ENCODE measurements at regions not wholly inside any gene's neighbourhood (a gene's known extent, or its start where the extent isn't known, plus 50 kb on each side); places are given as distances from the start of the nearest gene placed in this dataset.

- Histone ChIP-seq H3K36me3 (ENCODE audit: insufficient read depth, low read length) (no peaks in the 10 kb centered on the region), H3K9ac (ENCODE audit: low read length) (no peak overlapping the region), H3K4me3 (ENCODE audit: low read length) (no peak overlapping the region), H4K20me1 (ENCODE audit: insufficient read depth) (no peaks in the 10 kb centered on the region), H3K4me2 (ENCODE audit: low read length) (no peak overlapping the region), H3K27ac (ENCODE audit: low read length) (no peak overlapping the region), H3F3A (ENCODE audit: insufficient read depth, low read length, poor library complexity, severe bottlenecking) (no peaks in the 10 kb centered on the region), H3K27me3 (ENCODE audit: insufficient read depth, low read depth, low read length) (no peaks in the 10 kb centered on the region), H3K9me3 (ENCODE audit: low read length) (no peaks in the 10 kb centered on the region), H3K79me2 (replicated peaks; ENCODE audit: insufficient read depth, low read length) (no peaks in the 10 kb centered on the region), H3K9me2 (ENCODE audit: insufficient read depth, low read length) (no peaks in the 10 kb centered on the region), H2AFZ (ENCODE audit: low read depth, low read length) (no peak overlapping the region)
- TF ChIP-seq EZH2 (IDR thresholded peaks at IDR 0.05; ENCODE audit: borderline replicate concordance, insufficient read depth, low read length, poor library complexity, severe bottlenecking), result no peak
- no peak for TF ChIP-seq REST (IDR thresholded peaks at IDR 0.05; ENCODE audit: borderline replicate concordance)
- TF ChIP-seq POLR2AphosphoS5 (IDR thresholded peaks at IDR 0.05), result no peak
- TF ChIP-seq RAD21 (conservative IDR thresholded peaks at IDR 0.05), result no peak
- no peak for TF ChIP-seq SMC3 (conservative IDR thresholded peaks at IDR 0.05; ENCODE audit: poor library complexity)
- TF ChIP-seq EP300 (conservative IDR thresholded peaks at IDR 0.05; ENCODE audit: poor library complexity, severe bottlenecking), result no peak
- TF ChIP-seq TAF1 (IDR thresholded peaks at IDR 0.05; ENCODE audit: low read depth), result no peak
- TF ChIP-seq MXI1 (conservative IDR thresholded peaks at IDR 0.05; ENCODE audit: poor library complexity, severe bottlenecking), result no peak
- no peak for TF ChIP-seq CTCF (IDR thresholded peaks at IDR 0.05; ENCODE audit: poor library complexity, severe bottlenecking)
Observed at GRCh38 chr2:45210462-45211195, 201.4 kb upstream of the SIX2 start.

GRCh38 chr2:45209875-45210274, 200.6 kb upstream of the SIX2 start:
- no peaks in the 10 kb centered on the region for H3F3A ChIP-seq (ENCODE audit: insufficient read depth, low read length, poor library complexity, severe bottlenecking)
- no peaks in the 10 kb centered on the region for H3K9me3 ChIP-seq (ENCODE audit: low read length)
- H2AFZ ChIP-seq (ENCODE audit: low read depth, low read length), result no peak overlapping the region
- no peaks in the 10 kb centered on the region for H4K20me1 ChIP-seq (ENCODE audit: insufficient read depth)
- H3K27ac ChIP-seq (ENCODE audit: low read length), result no peak overlapping the region
- H3K4me2 ChIP-seq (ENCODE audit: low read length), result no peak overlapping the region
- H3K36me3 ChIP-seq (ENCODE audit: insufficient read depth, low read length), result no peaks in the 10 kb centered on the region
- H3K9me2 ChIP-seq (ENCODE audit: insufficient read depth, low read length), result no peaks in the 10 kb centered on the region
- no peaks in the 10 kb centered on the region for H3K79me2 ChIP-seq (replicated peaks; ENCODE audit: insufficient read depth, low read length)
- H3K4me3 ChIP-seq (ENCODE audit: low read length), result no peak overlapping the region
- no peaks in the 10 kb centered on the region for H3K27me3 ChIP-seq (ENCODE audit: insufficient read depth, low read depth, low read length)
- no peak overlapping the region for H3K9ac ChIP-seq (ENCODE audit: low read length)
- TF ChIP-seq CTCF (IDR thresholded peaks at IDR 0.05; ENCODE audit: poor library complexity, severe bottlenecking), result no peak
- TF ChIP-seq EZH2 (IDR thresholded peaks at IDR 0.05; ENCODE audit: borderline replicate concordance, insufficient read depth, low read length, poor library complexity, severe bottlenecking), result no peak
